NCI-H748 treated with DMSO at 0.1 percent for 48 hours (cell line): ENCODE measurements at regions not wholly inside any gene's neighbourhood (a gene's known extent, or its start where the extent isn't known, plus 50 kb on each side); places are given as distances from the start of the nearest gene placed in this dataset.
"Not testable (repeated sequence)": the region's sequence is repeated elsewhere in the genome, so short reads cannot be mapped to it uniquely, and the experiment has no call there.

Experiments
- DNase-seq: peaks from one replicate; lab custom pipeline; 2025; lab: John Stamatoyannopoulos, UW

DNA sequence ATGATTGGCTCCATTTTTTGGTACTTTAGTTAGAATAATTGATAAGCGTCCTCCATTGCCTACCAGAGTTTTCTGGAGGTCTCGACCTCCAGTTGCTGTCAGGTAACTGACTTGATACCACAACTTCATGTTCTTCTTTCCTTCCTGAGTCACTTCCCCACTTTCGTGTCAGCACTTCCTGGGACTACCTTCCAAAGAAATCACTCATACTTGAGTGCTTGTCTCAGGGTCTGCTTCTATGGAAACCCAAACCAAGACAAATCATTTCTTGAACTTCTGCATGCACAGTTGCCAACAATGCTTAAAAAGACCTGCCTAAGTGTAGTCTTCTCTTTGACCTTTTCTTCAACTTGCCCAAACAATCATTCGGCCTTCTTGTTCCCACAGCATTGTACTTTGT is 210.3 kb upstream of the ETAA1 start:
- no peak for DNase-seq

DNA sequence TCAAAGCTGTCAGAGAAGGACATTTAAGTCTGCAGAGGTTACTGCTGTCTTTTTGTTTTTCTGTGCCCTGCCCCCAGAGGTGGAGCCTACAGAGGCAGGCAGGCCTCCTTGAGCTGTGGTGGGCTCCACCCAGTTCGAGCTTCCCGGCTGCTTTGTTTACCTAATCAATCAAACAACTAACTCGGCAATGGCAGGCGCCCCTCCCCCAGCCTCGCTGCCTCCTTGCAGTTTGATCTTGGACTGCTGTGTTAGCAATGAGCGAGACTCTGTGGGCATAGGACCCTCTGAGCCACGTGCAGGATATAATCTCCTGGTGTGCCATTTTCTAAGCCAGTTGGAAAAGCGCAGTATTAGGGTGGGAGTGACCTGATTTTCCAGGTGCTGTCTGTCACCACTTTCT is 201.8 kb upstream of the ETAA1 start:
- DNase-seq = not testable (repeated sequence)

DNA sequence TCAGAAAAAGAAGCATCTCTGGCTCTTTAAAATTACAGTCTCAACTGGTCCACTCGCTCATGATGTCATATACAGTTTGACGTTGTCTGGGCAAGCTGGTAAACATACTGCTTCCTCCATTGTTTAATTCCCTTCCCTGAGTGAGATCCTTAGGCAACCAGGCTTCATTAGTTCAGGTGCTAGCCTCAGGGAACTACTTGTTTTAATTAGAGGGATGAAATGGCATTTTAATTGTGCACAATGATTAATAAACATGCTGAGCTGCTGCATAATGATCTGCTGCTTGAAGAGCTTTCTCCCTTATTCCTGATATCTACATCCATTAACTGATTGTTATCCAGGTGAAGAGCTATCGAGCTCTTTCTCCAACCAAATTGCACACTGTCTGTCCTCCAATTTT is 195.6 kb upstream of the ETAA1 start:
- DNase-seq = no peak

DNA sequence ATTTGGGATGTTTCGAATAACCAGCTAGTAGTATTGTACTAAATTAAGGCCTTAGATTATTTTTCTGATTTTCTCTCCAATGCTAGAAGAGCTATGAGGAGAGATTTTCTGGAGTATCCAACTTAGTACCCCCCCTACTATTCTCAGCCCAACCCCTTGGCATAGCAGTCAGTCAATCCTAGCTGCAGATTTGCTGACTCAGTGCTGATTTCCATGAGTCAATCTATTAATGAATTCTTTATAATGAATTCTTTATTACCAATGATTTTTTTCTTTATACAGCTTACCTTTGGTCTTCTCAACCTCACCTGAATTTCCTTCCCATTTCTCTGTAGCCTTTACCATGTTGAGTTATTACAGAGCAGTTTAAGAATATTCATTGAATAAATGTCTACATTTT is 192.8 kb upstream of the ETAA1 start:
- DNase-seq = no peak

DNA sequence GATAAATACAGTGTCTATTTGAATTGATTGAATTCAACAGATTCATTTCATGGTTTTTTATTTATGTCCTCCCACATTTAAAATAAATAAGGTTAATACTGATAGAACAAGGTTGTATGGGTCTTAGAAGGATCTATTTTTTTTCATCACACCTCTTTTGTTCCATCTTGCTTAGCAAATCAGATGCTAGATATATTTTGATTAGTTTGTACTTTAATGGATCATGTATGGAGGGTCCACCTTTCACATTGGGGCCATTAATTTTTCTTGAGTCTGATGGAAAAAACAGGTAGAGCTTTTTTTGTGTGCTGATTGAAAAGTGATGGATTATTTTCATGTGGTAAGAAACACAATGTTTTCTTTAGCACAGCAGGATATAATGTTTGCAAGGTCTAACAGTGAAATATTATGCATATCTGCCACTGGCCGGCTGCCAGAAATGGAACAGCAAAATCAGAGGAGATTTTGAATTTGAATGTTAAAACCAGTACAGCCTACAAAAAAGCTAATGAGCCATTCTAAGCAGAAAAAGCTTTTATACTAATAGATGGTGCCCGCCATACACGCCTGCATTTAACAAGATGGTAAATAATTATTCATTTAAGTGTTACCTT is 188.1 kb upstream of the ETAA1 start:
- peak; percentile 14 for DNase-seq

DNA sequence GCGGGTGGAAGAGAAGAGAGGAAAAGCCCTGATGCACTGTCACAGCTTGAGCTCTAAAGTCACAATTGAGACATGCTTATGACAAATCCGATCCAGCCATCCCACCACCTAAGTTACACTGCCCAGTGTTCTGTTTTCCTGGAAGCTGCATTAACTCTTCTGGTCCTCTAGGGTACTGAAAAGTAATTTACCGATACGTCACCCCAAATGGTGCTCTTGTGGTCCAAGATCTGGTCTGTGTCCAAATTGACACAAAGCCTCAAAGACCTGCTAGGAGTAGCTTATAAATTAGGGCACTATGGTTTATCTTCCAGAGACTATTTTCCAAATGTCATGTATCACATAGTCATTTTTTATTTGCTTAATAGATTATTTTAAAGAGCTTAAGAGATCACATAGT is 186.7 kb upstream of the ETAA1 start:
- no peak for DNase-seq

DNA sequence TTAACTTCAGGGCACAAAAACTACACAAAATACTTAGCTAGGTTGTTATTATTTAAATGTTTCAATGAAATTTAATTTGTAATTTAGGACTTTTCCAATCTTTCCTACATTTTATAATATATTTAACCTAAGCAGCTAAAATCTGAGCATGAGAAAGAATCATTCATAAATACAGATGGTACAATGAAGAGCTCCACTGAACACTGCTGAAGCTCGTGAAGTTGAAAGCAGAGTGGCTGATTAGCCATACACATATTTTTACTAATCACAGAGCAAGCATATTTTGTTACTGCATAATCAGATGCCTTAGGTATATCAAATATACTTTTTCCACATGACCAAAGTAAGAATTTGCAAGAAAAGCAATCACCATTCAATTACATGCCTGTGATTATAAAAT is 184.9 kb upstream of the ETAA1 start:
- DNase-seq = no peak

DNA sequence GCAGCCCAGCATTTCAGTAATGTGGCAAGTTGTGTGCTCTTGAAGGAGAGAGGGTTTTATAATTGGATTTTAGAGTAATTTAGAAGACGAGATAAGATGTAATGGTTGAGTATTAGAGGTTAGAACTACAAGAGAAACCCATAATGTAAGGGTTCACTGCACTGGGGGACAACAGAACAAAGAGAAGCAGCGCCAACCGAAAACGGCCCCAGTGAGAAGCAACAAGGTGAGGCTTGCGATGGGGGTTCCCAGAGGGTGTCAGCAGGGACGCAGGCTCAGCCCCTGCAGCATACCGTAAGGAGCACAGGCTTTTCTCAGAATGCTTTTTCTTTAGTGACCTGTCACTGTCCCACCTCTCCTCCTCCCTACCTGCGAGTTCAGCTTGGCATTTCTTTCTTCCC is 183.9 kb upstream of the ETAA1 start:
- DNase-seq = no peak

DNA sequence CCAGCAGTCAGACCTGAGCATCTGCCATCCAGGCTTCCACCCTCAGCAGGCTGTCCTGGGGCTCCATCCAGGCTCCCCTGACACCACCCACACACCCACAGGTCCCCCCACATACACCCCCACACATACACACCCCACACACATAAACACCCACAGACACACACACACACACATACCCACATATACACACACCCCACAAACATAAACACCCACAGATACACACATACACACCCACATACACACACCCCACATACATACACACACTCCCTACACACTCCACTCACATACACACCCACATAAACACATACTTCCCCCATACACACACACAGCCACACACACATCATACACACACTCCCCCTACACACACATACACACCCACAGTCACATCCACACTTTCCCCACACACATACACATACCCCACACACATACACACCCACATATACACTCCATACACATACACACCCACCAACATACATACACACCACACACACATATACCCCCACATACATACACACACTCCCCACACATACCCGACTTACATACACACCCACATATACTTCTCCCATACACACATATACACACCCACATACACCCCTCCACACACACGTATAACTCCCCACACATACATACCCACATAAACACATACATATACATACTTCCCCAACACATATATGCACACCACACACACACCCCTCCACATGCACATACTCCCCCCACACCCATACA is 183.3 kb upstream of the ETAA1 start:
- DNase-seq = no peak

DNA sequence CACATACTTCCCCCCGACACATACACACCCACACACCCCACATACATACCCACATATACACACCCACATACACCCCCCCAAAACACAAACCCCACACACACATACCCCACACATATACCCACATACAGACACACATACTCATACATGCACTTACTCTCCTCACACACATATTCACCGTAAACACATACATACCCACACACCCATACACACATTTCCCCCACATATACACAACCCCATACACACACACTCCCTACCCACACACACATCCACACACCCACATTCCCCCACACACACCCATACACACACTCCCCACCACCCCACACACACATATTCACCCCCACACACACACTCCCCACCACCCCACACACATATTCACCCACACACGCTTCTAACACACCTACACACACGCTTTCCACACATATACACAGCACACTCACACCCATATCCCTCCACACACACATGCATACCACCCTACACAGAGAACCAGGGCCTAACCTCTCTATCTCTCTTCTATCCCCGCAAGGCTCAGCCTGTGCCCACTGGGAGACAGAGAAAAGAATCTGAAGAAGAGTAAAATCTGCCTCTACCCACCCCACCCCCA is 182.4 kb upstream of the ETAA1 start:
- DNase-seq = no peak

DNA sequence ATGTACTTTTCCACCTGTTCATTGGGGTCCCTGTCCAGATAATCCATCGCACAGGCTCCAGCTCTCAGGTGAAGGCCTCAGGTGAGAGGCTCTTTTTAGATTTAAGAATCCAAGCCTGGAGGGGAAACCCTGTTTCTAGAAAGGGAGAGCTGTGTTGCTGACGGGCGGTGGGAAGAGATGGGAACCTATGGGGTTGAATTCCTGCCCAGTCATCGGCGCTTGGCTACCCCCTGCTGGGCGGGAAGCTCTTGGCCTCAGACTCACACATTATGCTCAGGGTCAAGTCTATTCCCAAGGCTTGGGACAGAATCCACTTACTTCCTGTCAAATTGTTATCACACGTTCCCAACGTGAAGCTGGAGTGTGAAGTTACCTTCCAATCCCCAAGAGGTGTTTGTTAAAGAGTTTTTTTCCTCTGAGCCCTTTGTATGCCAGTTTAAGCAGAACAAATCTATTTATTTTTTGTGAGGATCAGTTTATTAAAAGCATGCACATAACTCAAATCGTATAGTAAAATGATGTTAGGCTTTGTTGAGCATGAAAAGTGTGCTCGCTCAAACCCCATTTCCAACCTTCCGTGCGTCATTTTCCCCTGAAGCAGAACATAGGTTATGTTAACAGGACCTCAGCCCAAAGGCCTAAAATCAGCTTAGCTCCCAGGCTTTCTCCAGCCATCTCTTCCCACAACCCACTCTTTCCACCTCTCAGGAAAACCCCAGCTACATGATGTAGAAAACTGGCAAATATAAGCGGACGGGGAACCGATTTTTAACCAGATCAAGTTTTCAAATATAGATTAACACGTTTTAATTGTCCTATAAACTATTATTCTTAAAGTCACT is 181.7 kb upstream of the ETAA1 start:
- DNase-seq = no peak

DNA sequence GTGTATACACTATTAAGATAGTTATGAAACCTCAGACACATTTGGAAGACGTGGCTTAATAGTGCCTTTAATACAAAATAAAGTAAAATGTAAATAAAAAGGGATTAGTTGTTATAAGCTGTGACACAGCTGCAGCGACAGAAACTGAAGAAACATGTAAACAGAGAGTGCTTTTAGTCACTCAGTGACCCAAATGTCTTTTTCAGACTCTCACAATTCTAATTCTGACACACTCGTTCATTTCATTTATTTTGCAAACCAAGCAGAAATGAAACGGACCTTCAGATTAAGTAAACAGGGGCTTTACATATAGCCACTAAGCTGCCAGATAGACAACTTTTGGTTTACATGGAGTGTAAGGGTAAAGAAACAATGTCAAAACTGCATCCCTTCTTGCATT is 181.0 kb upstream of the ETAA1 start:
- DNase-seq = no peak

DNA sequence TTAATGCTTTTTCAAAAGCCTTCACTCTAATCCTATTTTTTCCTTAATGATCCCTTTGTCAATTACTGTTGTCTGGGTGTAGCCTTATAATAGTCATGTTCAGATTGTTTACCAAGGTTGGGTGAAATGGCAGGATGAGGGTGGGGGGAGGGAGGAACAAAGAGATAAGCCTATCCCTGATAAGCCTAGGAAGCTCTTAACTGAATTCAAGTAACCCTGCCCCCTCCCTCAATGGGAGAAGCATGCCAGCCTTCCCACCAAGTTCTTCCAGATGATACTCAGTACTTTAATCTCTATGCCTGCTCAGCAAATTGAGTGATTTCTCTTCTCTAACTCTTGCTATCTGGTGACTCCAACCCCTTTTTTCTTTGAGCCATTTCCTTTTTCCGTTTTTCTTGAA is 180.3 kb upstream of the ETAA1 start:
- no peak for DNase-seq

DNA sequence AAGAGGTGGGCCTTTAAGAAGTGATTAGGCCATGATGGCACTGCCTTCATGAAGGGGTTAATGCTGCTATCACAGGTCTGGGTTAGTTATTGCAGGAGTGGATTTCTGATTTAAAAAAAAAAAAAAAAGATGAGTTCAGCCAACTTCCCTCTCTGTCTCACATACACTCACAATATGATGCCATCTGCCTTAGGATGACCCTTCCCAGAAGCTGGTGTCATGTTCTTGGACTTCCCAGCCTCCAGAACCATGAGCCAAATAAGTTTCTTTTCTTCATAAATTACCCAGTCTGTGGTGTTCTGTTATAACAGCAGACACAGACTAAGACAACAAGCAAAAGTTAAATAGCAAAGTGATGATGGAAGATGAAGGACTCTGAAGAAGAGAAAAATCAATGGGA is 179.7 kb upstream of the ETAA1 start:
- no peak for DNase-seq

DNA sequence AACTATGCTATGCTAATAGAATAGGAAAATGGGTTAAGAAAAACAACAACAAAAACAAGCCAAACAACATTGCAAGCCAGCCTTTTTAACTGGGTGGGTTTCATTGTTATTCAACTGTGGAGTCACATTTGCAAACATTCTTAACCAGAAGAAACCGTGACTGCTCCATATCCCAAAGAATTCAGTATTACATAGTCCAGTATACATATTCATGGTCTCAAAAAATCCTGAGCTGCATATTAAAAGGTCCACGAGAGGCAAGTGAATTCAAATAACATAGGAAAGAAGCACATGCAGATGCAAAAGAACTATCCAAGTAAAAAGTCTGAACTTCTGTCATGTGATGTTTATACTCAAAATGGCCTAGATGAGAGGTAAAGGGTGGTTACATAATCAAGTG is 179.1 kb upstream of the ETAA1 start:
- no peak for DNase-seq

DNA sequence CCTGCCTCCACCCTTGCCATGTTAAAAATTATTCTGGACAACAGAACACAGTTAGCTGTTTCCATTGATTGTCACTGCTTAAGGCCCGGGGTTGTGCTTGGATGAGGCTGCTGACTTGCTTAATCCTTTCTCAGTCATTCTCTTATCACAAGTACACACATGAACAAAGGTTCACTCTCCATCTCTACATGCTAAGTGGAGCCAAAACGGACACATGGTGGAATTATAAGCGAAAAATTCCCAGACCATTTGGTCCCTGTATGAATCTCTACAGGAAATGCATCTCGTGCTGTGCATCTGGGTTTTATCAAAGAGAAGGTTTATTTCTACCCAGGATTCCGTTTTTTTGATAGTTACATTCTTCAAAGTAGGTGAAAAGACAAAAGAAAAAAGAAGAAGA is 177.5 kb upstream of the ETAA1 start:
- DNase-seq = no peak

DNA sequence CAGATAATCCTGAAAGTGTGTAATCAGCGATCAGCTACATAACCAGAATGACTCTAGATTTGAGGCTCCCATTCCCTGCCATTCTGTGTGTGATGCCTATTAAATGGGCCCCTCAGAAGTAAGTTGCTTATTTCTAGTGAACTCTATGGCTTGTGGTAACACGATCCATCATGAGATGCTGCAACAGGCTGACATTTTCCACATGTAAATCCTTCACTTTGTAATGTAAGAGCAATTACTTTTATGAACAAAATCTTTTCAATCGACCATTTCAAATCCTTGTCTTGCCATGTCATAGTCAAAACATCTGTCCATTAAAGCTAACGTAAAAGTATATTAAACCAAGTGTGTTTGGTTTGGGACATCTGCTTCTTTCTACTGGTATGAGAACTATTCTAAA is 175.9 kb upstream of the ETAA1 start:
- no peak for DNase-seq

DNA sequence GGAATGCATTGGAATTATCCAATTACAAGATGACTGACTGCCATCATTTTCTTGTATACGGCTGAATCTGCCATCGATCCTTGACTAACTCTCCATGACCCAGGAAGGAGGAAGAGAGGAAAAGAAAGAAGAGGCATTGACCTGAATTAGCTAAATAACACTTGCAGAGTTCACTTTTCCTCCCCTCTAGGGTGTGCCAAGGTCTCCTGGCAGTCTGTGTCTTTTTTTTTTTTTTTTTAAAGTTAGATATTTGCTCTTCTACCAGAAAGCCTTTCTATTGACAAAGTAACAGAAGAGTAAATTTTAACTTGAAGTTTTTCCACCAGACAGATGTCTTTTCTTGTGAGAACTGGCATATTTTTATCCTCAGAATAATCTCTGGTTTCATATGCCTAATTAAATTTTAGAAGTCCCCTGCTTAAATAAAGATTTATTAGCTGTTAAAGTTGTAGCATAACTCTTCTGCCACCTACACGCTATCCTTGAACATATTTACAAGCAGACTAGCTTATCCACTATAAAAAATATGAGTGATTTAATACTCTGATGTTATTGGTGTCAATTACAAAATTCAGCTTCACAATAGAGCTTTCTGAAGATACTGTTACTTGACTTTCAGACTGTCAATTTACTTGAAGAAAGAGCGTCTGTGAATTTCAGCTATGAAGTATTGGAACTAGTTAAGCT is 171.7 kb upstream of the ETAA1 start:
- DNase-seq = no peak

DNA sequence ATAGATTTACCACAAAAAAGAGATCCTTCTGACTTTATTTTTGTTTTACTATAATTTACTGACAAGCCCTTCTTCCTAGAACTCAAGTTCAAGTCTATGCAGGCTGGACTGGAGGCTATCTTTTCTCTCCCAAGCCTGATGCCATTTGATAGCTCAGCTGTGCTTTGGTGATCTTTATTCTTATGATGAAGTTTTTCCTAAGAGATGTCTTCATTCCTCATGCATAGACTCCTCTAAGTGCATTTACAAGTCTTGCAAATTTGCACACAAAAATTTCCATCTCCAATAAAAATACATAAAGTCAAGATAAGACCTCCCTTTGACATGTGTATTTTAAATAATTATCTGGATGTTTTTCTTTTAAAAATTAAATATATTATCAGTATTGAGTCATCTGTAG is 167.4 kb upstream of the ETAA1 start:
- no peak for DNase-seq

DNA sequence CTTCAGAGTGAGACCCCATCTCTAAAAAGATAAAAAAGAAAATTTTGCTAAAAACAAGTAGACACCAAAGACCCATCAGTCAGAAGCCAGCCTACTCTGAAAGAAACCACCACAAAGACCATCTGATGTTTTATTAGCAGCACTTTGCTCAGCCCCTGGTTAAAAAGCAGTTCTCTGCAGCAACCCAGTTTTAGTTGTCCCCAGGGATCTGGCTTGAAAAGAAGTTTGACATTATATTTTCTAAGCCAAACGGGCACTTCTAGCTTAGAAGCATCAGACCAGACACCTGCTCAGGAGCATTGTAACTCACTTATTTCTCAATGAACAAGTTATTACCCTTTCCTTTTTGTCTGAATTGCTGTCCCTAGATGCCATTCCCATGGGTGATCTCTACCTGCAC is 164.2 kb upstream of the ETAA1 start:
- no peak for DNase-seq

DNA sequence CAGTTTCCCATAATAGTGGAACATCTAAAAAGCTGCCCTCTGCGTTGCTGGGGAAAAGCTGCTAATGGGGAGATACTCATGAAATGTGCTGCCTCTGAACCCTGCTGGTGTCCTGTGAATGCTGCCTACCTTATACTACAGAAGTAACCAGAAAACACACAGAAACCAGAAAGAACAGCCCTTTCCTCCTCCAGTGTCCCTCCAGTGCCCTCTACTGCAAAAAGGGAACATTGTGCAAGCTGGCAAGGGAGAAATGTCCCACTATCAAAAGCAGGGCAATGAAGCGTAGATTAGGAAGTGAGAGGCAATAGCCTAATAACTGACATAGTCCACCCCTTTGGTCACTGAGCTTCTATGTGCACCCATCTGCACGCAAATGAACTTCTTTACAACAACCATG is 162.7 kb upstream of the ETAA1 start:
- peak; percentile 13 for DNase-seq

DNA sequence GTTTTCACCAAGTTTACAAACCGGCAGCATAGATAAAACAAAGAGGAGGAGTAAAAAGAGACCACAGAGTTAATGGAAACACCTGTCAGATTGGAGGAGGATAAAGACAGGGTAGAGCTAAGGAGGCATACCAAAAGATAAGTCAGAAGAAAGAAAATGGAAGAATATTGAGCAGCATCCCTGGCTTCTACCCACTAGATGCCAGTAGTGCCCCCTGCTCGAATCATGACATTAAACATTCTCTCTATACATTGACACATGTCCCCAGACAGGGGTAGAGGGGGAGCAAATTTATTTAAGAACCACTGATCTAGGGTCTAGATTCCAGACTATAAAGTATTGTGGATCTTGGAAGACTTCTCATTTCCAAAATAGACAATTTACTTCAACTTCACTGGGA is 159.8 kb upstream of the ETAA1 start:
- DNase-seq = no peak
